K562 (cell line): ENCODE measurements at regions not wholly inside any gene's neighbourhood (a gene's known extent, or its start where the extent isn't known, plus 50 kb on each side); places are given as distances from the start of the nearest gene placed in this dataset.

Experiments used
- ATAC-seq: fragments of 200-7000 bp; cut with Tn5 transposase; 3 replicates; pipeline ENCODE4 v1.9.1; 2020; ENCODE audit warnings: moderate library complexity
- BruUV-seq: library from RNA; stranded (reverse); fragments of 400-500 nt; replicated peaks from 2 replicates; lab custom pipeline; 2021; lab: Mats Ljungman, UMichigan
- CTCF ChIA-PET: fragments of 300-600 bp; formaldehyde crosslinking; extraction: SDS; loops from one replicate; lab custom pipeline; 2021; ENCODE audit warnings: low intra/inter-chr PET ratio; lab: Yijun Ruan, JAX
- POLR2A ChIA-PET: fragments of 300-600, 350-650 bp; sonication (Branson Sonifier 250); formaldehyde crosslinking; extraction: SDS; loops from one replicate; lab custom pipeline; 2021; ENCODE audit warnings: antibody characterized with exemption, inconsistent platforms; lab: Yijun Ruan, JAX
- DNase-seq, 4 experiments: peaks; one replicate each; pipeline versions ENCODE4 v3.0.0 to v3.0.0-alpha.2; 2011 to 2018; ENCODE audit warnings: low spot score in 3 of 4, mixed read lengths in 3 of 4; ENCODE audit errors: extremely low read depth in 1 of 4
- FAIRE-seq: peaks from 2 replicates; lab custom pipeline; 2011; peaks lifted over from hg19 to GRCh38; lab: Jason Lieb, UNC
- H2AFZ ChIP-seq: 2 replicates; pipeline ENCODE4 v1.6.0; 2011; ENCODE audit warnings: low read depth, low read length, control low read depth, inconsistent platforms
- H3K27ac ChIP-seq: fragments of 200-600 bp; 3 replicates; pipeline ENCODE4 v1.8.0; 2011; ENCODE audit warnings: low read depth, mild to moderate bottlenecking, control low read depth, inconsistent platforms, low read length, moderate library complexity, mixed read lengths; ENCODE audit errors: extremely low read depth
- H3K27me3 ChIP-seq, 2 experiments: fragments of 300-600 bp in 1 of 2; 2 replicates in 1 of 2; 3 replicates in 1 of 2; pipeline versions ENCODE4 v1.6.0 to v1.8.0; 2011; ENCODE audit warnings: inconsistent platforms in 2 of 2, low read length in 2 of 2, mild to moderate bottlenecking in 1 of 2, mixed read lengths in 1 of 2, moderate library complexity in 1 of 2; ENCODE audit not compliant: control insufficient read depth in 2 of 2, insufficient read depth in 2 of 2
- H3K36me3 ChIP-seq: fragments of 300-600 bp; 3 replicates; pipeline ENCODE4 v1.8.0; 2011; ENCODE audit warnings: mild to moderate bottlenecking, low read length, inconsistent platforms; ENCODE audit not compliant: control insufficient read depth, insufficient read depth
- H3K4me1 ChIP-seq, 2 experiments: fragments of 200-600 bp in 1 of 2; replicated peaks in 1 of 2; 2 replicates in 1 of 2; 3 replicates in 1 of 2; pipeline versions ENCODE4 v1.5.1 to v1.8.0; 2011; ENCODE audit warnings: inconsistent platforms in 2 of 2, low read length in 2 of 2, mild to moderate bottlenecking in 1 of 2, mixed read lengths in 1 of 2, moderate library complexity in 1 of 2; ENCODE audit not compliant: control insufficient read depth in 2 of 2, insufficient read depth in 2 of 2
- H3K4me2 ChIP-seq: 2 replicates; pipeline ENCODE4 v1.6.1; 2011; ENCODE audit warnings: low read length, control low read depth, inconsistent platforms, mixed read lengths; ENCODE audit not compliant: insufficient read depth
- H3K4me3 ChIP-seq: fragments of 200-600 bp; sonication (generic), shearing (Covaris generic); 2 replicates; pipeline ENCODE4 v1.5.1; 2016; ENCODE audit warnings: control low read depth, inconsistent platforms
- H3K79me2 ChIP-seq: fragments of 200-600 bp; 3 replicates; pipeline ENCODE4 v1.8.0; 2011; ENCODE audit warnings: low read length, inconsistent platforms; ENCODE audit not compliant: control insufficient read depth, insufficient read depth
- H3K9ac ChIP-seq, 2 experiments: 2 replicates each; pipeline versions ENCODE4 v1.6.0 to v1.6.1; 2011; ENCODE audit warnings: low read depth in 2 of 2, low read length in 2 of 2, control low read depth in 1 of 2, inconsistent platforms in 1 of 2, mild to moderate bottlenecking in 1 of 2, mixed read lengths in 1 of 2; ENCODE audit not compliant: insufficient read depth in 1 of 2
- H3K9me1 ChIP-seq: one replicate; pipeline ENCODE4 v1.6.0; 2011; ENCODE audit warnings: inconsistent platforms, mild to moderate bottlenecking, low read length, moderate library complexity; ENCODE audit not compliant: control insufficient read depth, insufficient read depth
- H3K9me3 ChIP-seq: replicated peaks from 2 replicates; pipeline ENCODE4 v1.5.1; 2011; ENCODE audit warnings: low read depth, low read length, inconsistent platforms; ENCODE audit not compliant: control insufficient read depth, insufficient read depth
- H4K20me1 ChIP-seq: replicated peaks from 2 replicates; pipeline ENCODE4 v1.6.1; 2011; ENCODE audit warnings: low read length, inconsistent platforms, mixed read lengths; ENCODE audit not compliant: control insufficient read depth, insufficient read depth
- ARID1B ChIP-seq: fragments of 450-650 bp; IDR thresholded peaks from 2 replicates; pipeline ENCODE4 v1.6.1; 2016; ENCODE audit warnings: antibody characterized with exemption, mild to moderate bottlenecking, inconsistent platforms
- C11orf30 ChIP-seq: fragments of 450-650 bp; IDR thresholded peaks from 2 replicates; pipeline ENCODE4 v1.6.1; 2016; ENCODE audit warnings: low read depth, mild to moderate bottlenecking
- CEBPB ChIP-seq: fragments of 450-650 bp; IDR thresholded peaks from 2 replicates; pipeline ENCODE4 v1.6.1; 2016; ENCODE audit warnings: missing genetic modification characterization, missing compliant biosample characterization
- FIP1L1 ChIP-seq: fragments of 200-400 bp; formaldehyde crosslinking; IDR thresholded peaks from 2 replicates; pipeline ENCODE4 v1.6.1; 2018; ENCODE audit warnings: mild to moderate bottlenecking, low read depth, low read length; ENCODE audit not compliant: poor library complexity, severe bottlenecking
- HOXB6 ChIP-seq: fragments of 250-450 bp; sonication (Bioruptor Pico); IDR thresholded peaks from 2 replicates; pipeline ENCODE4 v1.5.1; 2022; ENCODE audit warnings: mild to moderate bottlenecking, borderline replicate concordance
- MAFF ChIP-seq: IDR thresholded peaks from 2 replicates; pipeline ENCODE4 v1.6.1; 2012; ENCODE audit warnings: low read length, improper control_type of control experiment
- PCBP1 ChIP-seq: fragments of 200-400 bp; formaldehyde crosslinking; IDR thresholded peaks from 2 replicates; pipeline ENCODE4 v1.6.1; 2018; ENCODE audit warnings: mild to moderate bottlenecking, low read depth, low read length; ENCODE audit not compliant: poor library complexity, severe bottlenecking
- RAD21 ChIP-seq, 2 experiments: fragments of 250-450 bp in 1 of 2; fragments of 450-650 bp in 1 of 2; sonication (Bioruptor Pico) in 1 of 2; formaldehyde crosslinking in 1 of 2; IDR thresholded peaks in 1 of 2; conservative IDR thresholded peaks in 1 of 2; 2 replicates each; pipeline versions ENCODE4 v1.4.0 to v1.8.0; 2020 to 2022; ENCODE audit warnings: mild to moderate bottlenecking in 2 of 2, moderate library complexity in 1 of 2
- RBBP5 ChIP-seq: fragments of 200-600 bp; sonication (generic); IDR thresholded peaks from 2 replicates; pipeline ENCODE4 v1.6.1; 2012; ENCODE audit warnings: borderline replicate concordance, mild to moderate bottlenecking, low read length, control low read depth, inconsistent platforms; ENCODE audit not compliant: insufficient read depth, poor library complexity, severe bottlenecking
- RBFOX2 ChIP-seq: fragments of 200-400 bp; formaldehyde crosslinking; IDR thresholded peaks from 2 replicates; pipeline ENCODE4 v1.6.1; 2017; ENCODE audit warnings: low read depth, mild to moderate bottlenecking, low read length, moderate library complexity
- WGBS: fragments of 100-300 bp; shearing (Covaris generic); methylation state at CpG from one replicate; pipeline ENCODE4 v1.1.6; 2016; ENCODE audit warnings: low coverage, mixed read lengths; ENCODE audit not compliant: insufficient coverage; ENCODE audit errors: missing lambda C conversion rate; 5-methylcytosine and 5-hydroxymethylcytosine counted together
- in situ Hi-C: fragments of 300-500 bp; cut with MboI; formaldehyde crosslinking; loops from 4 replicates; pipeline ENCODE4 v1.15.0; 2018; ENCODE audit warnings: inconsistent platforms, mixed read lengths
- intact Hi-C: fragments of 100-400 bp; cut with micrococcal nuclease; formaldehyde crosslinking; loops from 2 replicates; pipeline ENCODE4 v1.14.2; 2022

- no peak for TF ChIP-seq RAD21 (CRISPR knock-in tag; conservative IDR thresholded peaks at IDR 0.05 in 1 of 2, IDR thresholded peaks at IDR 0.05 in 1 of 2)
- TF ChIP-seq PCBP1, result peak; percentile 72
- no peak for TF ChIP-seq MAFF
- peak; percentile 32 for TF ChIP-seq FIP1L1
- TF ChIP-seq RBFOX2, result 0 out of 2 replicates have a peak, but pooled peaks have one; percentile 22
- no peak for TF ChIP-seq C11orf30
- TF ChIP-seq CEBPB (tag), result peak; percentile 82
These were observed 88.3 kb upstream of the GSE1 start (continued) for GRCh38 chr16:85524630-85525419.

- no peaks in the 10 kb centered on the region for H3K9me3 ChIP-seq
- peaks cover 57 to 97% of the 10 kb centered on the region in 2 experiments for H3K4me1 ChIP-seq
- H3K4me3 ChIP-seq, result no peak overlapping the region
- no peak for TF ChIP-seq ARID1B
- no peak for TF ChIP-seq HOXB6 (CRISPR knock-in tag)
- TF ChIP-seq RBBP5, result peak; percentile 31
- no peak for ATAC-seq
- ChIA-PET POLR2A (interaction anchor here (0.5 to 7.8 kb wide), 6 partner anchors 10 to 95 kb away, joined by 3 to 72 read pairs (median 3); no protein-coding TSS in a partner anchor), CTCF (no interaction called here)
- no peak overlapping the region for H3K4me2 ChIP-seq
- WGBS, result 81% methylated on average over 12 of the region's 12 CpGs
- H3K27ac ChIP-seq, result no peak overlapping the region
- BruUV-seq, result no TSS peak
- 0 out of 2 replicates have a peak, but pooled peaks cover 7% of the 10 kb centered on the region for H4K20me1 ChIP-seq
- no peak overlapping the region for H2AFZ ChIP-seq
- peaks cover 6% of the 10 kb centered on the region for H3K9me1 ChIP-seq
- H3K79me2 ChIP-seq, result peaks cover 38% of the 10 kb centered on the region
- no peak for DNase-seq
- peaks cover under 1% of the 10 kb centered on the region; the same call in 2 of the 3 replicates for H3K36me3 ChIP-seq
- in situ Hi-C loops, result no loop called here
- FAIRE-seq, result peak; percentile 44
- intact Hi-C loops, result no loop called here
- H3K27me3 ChIP-seq, result no peaks in the 10 kb centered on the region
- H3K9ac ChIP-seq, result peak overlapping the region in 1 of 2 experiments; percentile 60; a peak in 1 of 4 replicates
These were observed 87.5 kb upstream of the GSE1 start for GRCh38 chr16:85525420-85526184.
